Parathyroid adenoma (tissue), 2 donors: ENCODE measurements at regions not wholly inside any gene's neighbourhood (a gene's known extent, or its start where the extent isn't known, plus 50 kb on each side); places are given as distances from the start of the nearest gene placed in this dataset.

Source experiments
- H2AFZ ChIP-seq: fragments of 300-600 bp; sonication (generic); one replicate; pipeline ENCODE4 v1.7.0; 2017; ENCODE audit warnings: antibody characterized with exemption, mild to moderate bottlenecking
- H3K27ac ChIP-seq: fragments of 300-600 bp; sonication (generic); one replicate; pipeline ENCODE4 v1.7.0; 2017
- H3K27me3 ChIP-seq: fragments of 300-600 bp; sonication (generic); one replicate; pipeline ENCODE4 v1.7.0; 2017; ENCODE audit warnings: low read length; ENCODE audit not compliant: control insufficient read depth, insufficient read depth
- H3K36me3 ChIP-seq: fragments of 300-600 bp; sonication (generic); one replicate; pipeline ENCODE4 v1.7.0; 2017; ENCODE audit warnings: low read length; ENCODE audit not compliant: control insufficient read depth, insufficient read depth
- H3K4me1 ChIP-seq: fragments of 300-600 bp; sonication (generic); one replicate; pipeline ENCODE4 v1.7.0; 2017; ENCODE audit warnings: control low read depth
- H3K4me2 ChIP-seq: fragments of 300-600 bp; sonication (generic); one replicate; pipeline ENCODE4 v1.7.0; 2017; ENCODE audit warnings: low read length
- H3K4me3 ChIP-seq: fragments of 300-600 bp; sonication (generic); one replicate; pipeline ENCODE4 v1.7.0; 2017; ENCODE audit warnings: low read depth, low read length
- H3K79me2 ChIP-seq: fragments of 300-600 bp; sonication (generic); one replicate; pipeline ENCODE4 v1.7.0; 2017; ENCODE audit warnings: control low read depth
- H3K9ac ChIP-seq: fragments of 300-600 bp; sonication (generic); one replicate; pipeline ENCODE4 v1.7.0; 2017; ENCODE audit warnings: mild to moderate bottlenecking
- H3K9me3 ChIP-seq: fragments of 300-600 bp; sonication (generic); one replicate; pipeline ENCODE4 v1.7.0; 2017; ENCODE audit warnings: low read length; ENCODE audit not compliant: control insufficient read depth
- TF ChIP-seq, protein P1 (sequence below): fragments of 300-600 bp; sonication (generic); IDR thresholded peaks from one replicate; pipeline ENCODE4 v1.7.0; 2017; ENCODE audit warnings: antibody characterized with exemption, mild to moderate bottlenecking
- donor health status: primary hyperparathyroidism.

DNA sequence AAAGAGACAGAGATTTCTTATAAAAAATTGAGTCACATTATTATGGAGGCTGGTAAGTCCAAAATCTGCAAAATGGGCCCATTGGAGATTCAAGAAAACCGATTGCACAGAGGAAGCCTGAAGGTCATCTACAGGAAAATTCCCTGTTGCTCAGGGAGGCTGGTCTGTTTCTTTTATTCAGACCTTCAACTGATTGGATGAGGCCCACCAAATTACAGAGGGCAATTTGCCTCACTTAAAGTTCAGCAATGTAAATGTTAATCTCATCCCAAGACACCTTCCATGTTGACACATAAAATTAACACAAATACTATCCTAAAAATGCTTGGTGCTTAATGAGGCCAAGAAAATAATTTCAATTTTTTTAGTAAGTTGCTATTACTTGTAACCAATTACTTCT is 219.2 kb upstream of the RUNX1 start:
- no peak overlapping the region for H3K4me2 ChIP-seq
- H3K9me3 ChIP-seq: no peaks in the 10 kb centered on the region
- no peak overlapping the region for H3K9ac ChIP-seq
- no peak overlapping the region for H3K27ac ChIP-seq
- H3K4me1 ChIP-seq: no peaks in the 10 kb centered on the region
- H3K79me2 ChIP-seq: no peaks in the 10 kb centered on the region
- H3K4me3 ChIP-seq: no peak overlapping the region
- TF ChIP-seq, protein P1, sequence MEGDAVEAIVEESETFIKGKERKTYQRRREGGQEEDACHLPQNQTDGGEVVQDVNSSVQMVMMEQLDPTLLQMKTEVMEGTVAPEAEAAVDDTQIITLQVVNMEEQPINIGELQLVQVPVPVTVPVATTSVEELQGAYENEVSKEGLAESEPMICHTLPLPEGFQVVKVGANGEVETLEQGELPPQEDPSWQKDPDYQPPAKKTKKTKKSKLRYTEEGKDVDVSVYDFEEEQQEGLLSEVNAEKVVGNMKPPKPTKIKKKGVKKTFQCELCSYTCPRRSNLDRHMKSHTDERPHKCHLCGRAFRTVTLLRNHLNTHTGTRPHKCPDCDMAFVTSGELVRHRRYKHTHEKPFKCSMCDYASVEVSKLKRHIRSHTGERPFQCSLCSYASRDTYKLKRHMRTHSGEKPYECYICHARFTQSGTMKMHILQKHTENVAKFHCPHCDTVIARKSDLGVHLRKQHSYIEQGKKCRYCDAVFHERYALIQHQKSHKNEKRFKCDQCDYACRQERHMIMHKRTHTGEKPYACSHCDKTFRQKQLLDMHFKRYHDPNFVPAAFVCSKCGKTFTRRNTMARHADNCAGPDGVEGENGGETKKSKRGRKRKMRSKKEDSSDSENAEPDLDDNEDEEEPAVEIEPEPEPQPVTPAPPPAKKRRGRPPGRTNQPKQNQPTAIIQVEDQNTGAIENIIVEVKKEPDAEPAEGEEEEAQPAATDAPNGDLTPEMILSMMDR: no peak
- no peaks in the 10 kb centered on the region for H3K27me3 ChIP-seq
- no peak overlapping the region for H2AFZ ChIP-seq
- no peaks in the 10 kb centered on the region for H3K36me3 ChIP-seq

DNA sequence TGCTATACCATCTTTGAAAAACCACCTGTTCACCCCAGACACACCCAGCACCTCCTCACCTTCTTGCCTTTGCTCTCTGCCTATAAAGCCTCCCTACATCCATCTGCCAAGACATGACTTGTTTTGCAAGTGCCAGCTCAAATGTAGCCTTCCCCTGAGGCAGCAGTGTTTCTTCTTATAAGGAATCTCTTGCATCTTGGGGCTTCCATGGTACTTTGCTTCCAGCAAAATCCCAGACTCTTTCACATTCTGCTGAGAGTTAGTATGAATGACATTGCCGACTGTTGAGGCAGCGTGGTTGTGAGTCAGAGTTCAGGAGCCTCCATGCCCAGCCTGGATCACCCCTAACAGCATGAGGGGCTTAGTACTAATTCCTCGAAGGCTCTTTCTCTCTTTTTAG is 217.4 kb upstream of the RUNX1 start:
- TF ChIP-seq, protein P1: no peak
- H3K4me1 ChIP-seq: no peaks in the 10 kb centered on the region

DNA sequence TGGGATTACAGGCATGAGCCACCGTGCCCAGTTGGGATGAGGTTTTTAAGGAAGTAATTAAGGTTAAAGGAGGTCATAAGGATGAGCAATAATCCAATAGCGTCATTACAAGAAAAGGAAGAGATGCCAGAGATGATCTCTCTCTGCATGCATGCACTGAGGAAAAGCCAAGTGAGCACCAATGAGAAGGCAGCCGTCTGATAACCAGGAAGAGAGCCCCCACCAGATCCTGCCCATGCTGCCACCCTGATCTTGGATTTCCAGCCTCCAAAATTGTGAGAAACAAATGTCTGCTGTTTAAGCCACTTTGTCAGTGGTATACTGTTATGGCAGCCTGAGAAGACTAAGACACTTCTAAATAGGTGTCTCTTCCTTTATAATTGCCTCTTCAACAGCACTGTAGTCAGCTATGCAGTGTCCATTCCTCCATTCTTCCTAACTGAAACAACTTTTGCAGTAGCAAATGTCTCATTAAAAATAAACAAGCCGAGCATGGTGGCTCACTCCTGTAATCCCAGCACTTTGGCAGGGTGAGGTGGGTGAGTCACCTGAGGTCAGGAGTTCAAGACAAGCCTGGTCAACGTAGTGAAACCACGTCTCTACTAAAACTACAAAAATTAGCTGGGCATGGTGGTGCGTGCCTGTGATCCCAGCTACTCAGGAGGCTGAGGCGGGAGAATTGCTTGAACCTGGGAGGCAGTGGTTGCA is 216.2 kb upstream of the RUNX1 start:
- no peak overlapping the region for H3K27ac ChIP-seq
- no peak overlapping the region for H3K9ac ChIP-seq
- no peaks in the 10 kb centered on the region for H3K36me3 ChIP-seq
- no peaks in the 10 kb centered on the region for H3K79me2 ChIP-seq
- H3K4me1 ChIP-seq: no peaks in the 10 kb centered on the region
- no peaks in the 10 kb centered on the region for H3K27me3 ChIP-seq
- no peak overlapping the region for H3K4me3 ChIP-seq
- H2AFZ ChIP-seq: no peak overlapping the region
- H3K9me3 ChIP-seq: no peaks in the 10 kb centered on the region
- no peak overlapping the region for H3K4me2 ChIP-seq
- TF ChIP-seq, protein P1: no peak

More for the DNA sequence above, 217.4 kb upstream of the RUNX1 start:
- H2AFZ ChIP-seq: no peak overlapping the region
- no peaks in the 10 kb centered on the region for H3K36me3 ChIP-seq
- no peak overlapping the region for H3K27ac ChIP-seq
- no peaks in the 10 kb centered on the region for H3K9me3 ChIP-seq
- H3K9ac ChIP-seq: no peak overlapping the region
- no peak overlapping the region for H3K4me3 ChIP-seq
- H3K79me2 ChIP-seq: no peaks in the 10 kb centered on the region
- no peak overlapping the region for H3K4me2 ChIP-seq
- H3K27me3 ChIP-seq: no peaks in the 10 kb centered on the region

DNA sequence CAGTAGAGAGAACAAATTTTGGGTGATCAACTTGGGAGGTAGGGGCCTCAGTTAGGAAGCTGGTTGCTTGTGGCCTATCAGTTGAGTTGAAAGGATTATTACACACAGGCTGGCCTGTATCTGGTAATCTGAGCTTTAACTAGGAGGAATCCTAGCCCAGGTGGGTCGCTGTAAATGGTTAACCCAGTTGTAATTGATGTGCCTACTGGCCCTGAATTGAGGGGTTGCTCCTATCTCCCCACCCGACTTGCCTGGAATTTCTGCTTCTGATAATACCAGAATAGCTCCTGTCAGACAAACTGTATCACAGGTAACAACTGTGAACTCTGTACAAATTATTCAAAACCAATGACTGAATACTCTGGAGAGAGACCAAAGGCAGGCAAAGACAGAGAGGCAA is 210.4 kb upstream of the RUNX1 start:
- H3K27ac ChIP-seq: no peak overlapping the region
- TF ChIP-seq, protein P1: no peak
- no peaks in the 10 kb centered on the region for H3K36me3 ChIP-seq
- no peak overlapping the region for H2AFZ ChIP-seq
- H3K4me2 ChIP-seq: no peak overlapping the region
- H3K27me3 ChIP-seq: no peaks in the 10 kb centered on the region
- H3K79me2 ChIP-seq: no peaks in the 10 kb centered on the region
- H3K4me1 ChIP-seq: no peaks in the 10 kb centered on the region
- no peak overlapping the region for H3K4me3 ChIP-seq
- no peak overlapping the region for H3K9ac ChIP-seq
- H3K9me3 ChIP-seq: no peaks in the 10 kb centered on the region

DNA sequence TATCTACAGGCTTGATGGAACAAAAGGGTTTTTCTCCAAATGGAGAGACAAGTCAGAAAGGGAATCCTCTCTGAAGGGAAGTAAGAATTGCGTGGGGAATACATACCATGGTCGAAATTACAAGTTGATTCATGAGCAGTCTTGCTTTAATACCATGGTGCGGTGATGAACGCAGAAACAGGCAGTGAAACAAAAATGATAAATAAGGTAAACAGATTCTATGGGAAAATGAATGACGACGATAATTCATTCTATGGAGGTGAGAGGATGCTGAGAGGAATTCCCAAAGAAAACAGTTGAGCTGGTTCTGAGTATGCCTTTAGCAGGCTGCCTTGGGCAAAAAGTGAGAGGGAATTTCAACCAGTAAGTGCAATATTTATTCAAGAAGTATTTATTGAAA is 209.4 kb upstream of the RUNX1 start:
- no peaks in the 10 kb centered on the region for H3K9me3 ChIP-seq
- no peaks in the 10 kb centered on the region for H3K27me3 ChIP-seq
- H3K36me3 ChIP-seq: no peaks in the 10 kb centered on the region
- H3K4me3 ChIP-seq: no peak overlapping the region
- no peak overlapping the region for H2AFZ ChIP-seq
- no peak overlapping the region for H3K4me2 ChIP-seq
- H3K4me1 ChIP-seq: no peaks in the 10 kb centered on the region
- TF ChIP-seq, protein P1: no peak
- no peaks in the 10 kb centered on the region for H3K79me2 ChIP-seq
- H3K9ac ChIP-seq: no peak overlapping the region
- H3K27ac ChIP-seq: no peak overlapping the region
